ENCODE measurements at regions not wholly inside any gene's neighbourhood (a gene's known extent, or its start where the extent isn't known, plus 50 kb on each side); places are given as distances from the start of the nearest gene placed in this dataset.
A peak's percentile ranks its signal among the peaks of the same experiment; 100 is the strongest.

DNA sequence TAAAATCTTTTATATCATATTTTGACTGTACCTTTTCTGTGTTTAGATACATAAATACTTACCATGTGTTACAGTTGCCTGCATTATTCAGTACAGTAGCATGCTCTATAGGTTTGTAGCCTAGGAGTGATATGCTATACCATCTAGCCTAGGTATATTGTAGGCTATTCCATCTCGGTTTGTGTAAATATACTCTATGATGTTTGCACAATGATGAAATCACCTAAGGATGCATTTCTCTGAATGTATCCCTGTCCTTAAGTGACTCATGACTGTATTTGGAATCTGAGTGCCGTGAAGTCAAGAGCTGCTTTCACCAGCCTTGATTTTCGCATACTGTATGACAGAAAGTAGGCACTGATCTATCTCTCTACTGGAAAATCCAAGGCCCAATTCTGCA is 129.9 kb downstream of the UTRN start (continued):
- TF ChIP-seq, protein P1, sequence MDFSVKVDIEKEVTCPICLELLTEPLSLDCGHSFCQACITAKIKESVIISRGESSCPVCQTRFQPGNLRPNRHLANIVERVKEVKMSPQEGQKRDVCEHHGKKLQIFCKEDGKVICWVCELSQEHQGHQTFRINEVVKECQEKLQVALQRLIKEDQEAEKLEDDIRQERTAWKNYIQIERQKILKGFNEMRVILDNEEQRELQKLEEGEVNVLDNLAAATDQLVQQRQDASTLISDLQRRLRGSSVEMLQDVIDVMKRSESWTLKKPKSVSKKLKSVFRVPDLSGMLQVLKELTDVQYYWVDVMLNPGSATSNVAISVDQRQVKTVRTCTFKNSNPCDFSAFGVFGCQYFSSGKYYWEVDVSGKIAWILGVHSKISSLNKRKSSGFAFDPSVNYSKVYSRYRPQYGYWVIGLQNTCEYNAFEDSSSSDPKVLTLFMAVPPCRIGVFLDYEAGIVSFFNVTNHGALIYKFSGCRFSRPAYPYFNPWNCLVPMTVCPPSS (IDR thresholded peaks at IDR 0.05) = no peak
- 0 out of 2 replicates have a peak, but pooled peaks have one; percentile 9 for TF ChIP-seq SMC3 (IDR thresholded peaks at IDR 0.05; ENCODE audit: low read length)
- TF ChIP-seq, protein P2, sequence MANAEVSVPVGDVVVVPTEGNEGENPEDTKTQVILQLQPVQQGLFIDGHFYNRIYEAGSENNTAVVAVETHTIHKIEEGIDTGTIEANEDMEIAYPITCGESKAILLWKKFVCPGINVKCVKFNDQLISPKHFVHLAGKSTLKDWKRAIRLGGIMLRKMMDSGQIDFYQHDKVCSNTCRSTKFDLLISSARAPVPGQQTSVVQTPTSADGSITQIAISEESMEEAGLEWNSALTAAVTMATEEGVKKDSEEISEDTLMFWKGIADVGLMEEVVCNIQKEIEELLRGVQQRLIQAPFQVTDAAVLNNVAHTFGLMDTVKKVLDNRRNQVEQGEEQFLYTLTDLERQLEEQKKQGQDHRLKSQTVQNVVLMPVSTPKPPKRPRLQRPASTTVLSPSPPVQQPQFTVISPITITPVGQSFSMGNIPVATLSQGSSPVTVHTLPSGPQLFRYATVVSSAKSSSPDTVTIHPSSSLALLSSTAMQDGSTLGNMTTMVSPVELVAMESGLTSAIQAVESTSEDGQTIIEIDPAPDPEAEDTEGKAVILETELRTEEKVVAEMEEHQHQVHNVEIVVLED (CRISPR knock-in tag; IDR thresholded peaks at IDR 0.05; ENCODE audit: borderline replicate concordance) = no peak
- TF ChIP-seq ZNF577 (CRISPR knock-in tag; IDR thresholded peaks at IDR 0.05; ENCODE audit: borderline replicate concordance, low read depth) = no peak
- no peak for TF ChIP-seq ZNF598 (CRISPR knock-in tag; IDR thresholded peaks at IDR 0.05; ENCODE audit: borderline replicate concordance)
- no peak for TF ChIP-seq ZNF10 (CRISPR knock-in tag; IDR thresholded peaks at IDR 0.05; ENCODE audit: borderline replicate concordance, low read depth)
- TF ChIP-seq CBX5 (CRISPR knock-in tag; IDR thresholded peaks at IDR 0.05; ENCODE audit: borderline replicate concordance) = no peak
- TF ChIP-seq KDM5B (CRISPR knock-in tag; IDR thresholded peaks at IDR 0.05; ENCODE audit: borderline replicate concordance) = no peak
- no peak for TF ChIP-seq CBFB (CRISPR knock-in tag; IDR thresholded peaks at IDR 0.05)
- peak; percentile 74; the same call in 1 of the 2 replicates for TF ChIP-seq ZNF644 (CRISPR knock-in tag; IDR thresholded peaks at IDR 0.05; ENCODE audit: low read depth)
- TF ChIP-seq ZNF546 (CRISPR knock-in tag; conservative IDR thresholded peaks at IDR 0.05) = no peak
- no peak for TF ChIP-seq DNMT1 (CRISPR knock-in tag; IDR thresholded peaks at IDR 0.05)
- TF ChIP-seq SRSF1 (optimal IDR thresholded peaks at IDR 0.05; ENCODE audit: low read depth, low read length) = no peak
- TF ChIP-seq, protein P3, sequence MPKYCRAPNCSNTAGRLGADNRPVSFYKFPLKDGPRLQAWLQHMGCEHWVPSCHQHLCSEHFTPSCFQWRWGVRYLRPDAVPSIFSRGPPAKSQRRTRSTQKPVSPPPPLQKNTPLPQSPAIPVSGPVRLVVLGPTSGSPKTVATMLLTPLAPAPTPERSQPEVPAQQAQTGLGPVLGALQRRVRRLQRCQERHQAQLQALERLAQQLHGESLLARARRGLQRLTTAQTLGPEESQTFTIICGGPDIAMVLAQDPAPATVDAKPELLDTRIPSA (CRISPR knock-in tag; IDR thresholded peaks at IDR 0.05; ENCODE audit: borderline replicate concordance) = no peak
- no peak for TF ChIP-seq ZBTB7A (CRISPR knock-in tag; IDR thresholded peaks at IDR 0.05)
- no peak for TF ChIP-seq ZNF34 (CRISPR knock-in tag; IDR thresholded peaks at IDR 0.05; ENCODE audit: borderline replicate concordance)
- TF ChIP-seq DPF2 (CRISPR knock-in tag; IDR thresholded peaks at IDR 0.05; ENCODE audit: borderline replicate concordance, low read depth) = no peak
- no peak for TF ChIP-seq RFX5 (IDR thresholded peaks at IDR 0.05; ENCODE audit: low read depth, low read length)
- TF ChIP-seq ZNF569 (CRISPR knock-in tag; IDR thresholded peaks at IDR 0.05; ENCODE audit: borderline replicate concordance) = no peak
- no peak for TF ChIP-seq ADNP (CRISPR knock-in tag; IDR thresholded peaks at IDR 0.05)
- TF ChIP-seq ZC3H13 (CRISPR knock-in tag; IDR thresholded peaks at IDR 0.05) = no peak
- TF ChIP-seq NR2F6 (IDR thresholded peaks at IDR 0.05) = peak; percentile 44
- TF ChIP-seq NR2F6 (CRISPR knock-in tag; IDR thresholded peaks at IDR 0.05) = peak; percentile 18; the same call in 1 of the 2 replicates
- no peak for TF ChIP-seq ZSCAN20 (CRISPR knock-in tag; IDR thresholded peaks at IDR 0.05; ENCODE audit: borderline replicate concordance)
- peak; percentile 92 for TF ChIP-seq ZNF614 (CRISPR knock-in tag; IDR thresholded peaks at IDR 0.05; ENCODE audit: borderline replicate concordance)
- no peak for TF ChIP-seq TEAD2 (CRISPR knock-in tag; IDR thresholded peaks at IDR 0.05)
- TF ChIP-seq ZNF446 (CRISPR knock-in tag; IDR thresholded peaks at IDR 0.05) = no peak
- peak; percentile 72 for TF ChIP-seq NFIC (IDR thresholded peaks at IDR 0.05; ENCODE audit: low read length)
- no peak for TF ChIP-seq KAT2B (IDR thresholded peaks at IDR 0.05; ENCODE audit: borderline replicate concordance, low read depth, low read length)
- TF ChIP-seq ZNF543 (CRISPR knock-in tag; IDR thresholded peaks at IDR 0.05) = no peak
- TF ChIP-seq ZSCAN30 (CRISPR knock-in tag; IDR thresholded peaks at IDR 0.05) = peak; percentile 45; the same call in 1 of the 2 replicates
- TF ChIP-seq MIER3 (CRISPR knock-in tag; IDR thresholded peaks at IDR 0.05; ENCODE audit: borderline replicate concordance) = peak; percentile 39; the same call in 1 of the 2 replicates

Data from HepG2 (cell line).